Stomach smooth muscle (tissue), 2 donors: ENCODE measurements at regions not wholly inside any gene's neighbourhood (a gene's known extent, or its start where the extent isn't known, plus 50 kb on each side); places are given as distances from the start of the nearest gene placed in this dataset.

Source experiments
- H3K27ac ChIP-seq: one replicate; pipeline ENCODE4 v1.7.0; 2013; ENCODE audit warnings: mild to moderate bottlenecking, low read length, inconsistent platforms
- H3K27me3 ChIP-seq, 2 donors: one replicate each; pipeline ENCODE4 v1.7.0; 2013; ENCODE audit warnings: low read length in 2 of 2; ENCODE audit not compliant: insufficient read depth in 2 of 2, control insufficient read depth in 1 of 2
- H3K36me3 ChIP-seq, 2 donors: one replicate each; pipeline ENCODE4 v1.7.0; 2013; ENCODE audit warnings: low read length in 2 of 2; ENCODE audit not compliant: control insufficient read depth in 2 of 2, insufficient read depth in 2 of 2
- H3K4me1 ChIP-seq: one replicate; pipeline ENCODE4 v1.7.0; 2013; ENCODE audit warnings: low read length; ENCODE audit not compliant: control insufficient read depth, insufficient read depth
- H3K4me3 ChIP-seq, 2 donors: one replicate each; pipeline ENCODE4 v1.7.0; 2013; ENCODE audit warnings: low read length in 2 of 2
- H3K9ac ChIP-seq, 2 donors: one replicate each; pipeline ENCODE4 v1.7.0; 2013; ENCODE audit warnings: low read length in 2 of 2, mild to moderate bottlenecking in 1 of 2
- H3K9me3 ChIP-seq, 2 donors: one replicate each; pipeline ENCODE4 v1.7.0; 2013; ENCODE audit warnings: low read length in 2 of 2; ENCODE audit not compliant: control insufficient read depth in 2 of 2
- donor health status: healthy.
- donor health status: Pancreatic carcinoma.

GRCh38 chr2:160651416-160652200 is 158.0 kb upstream of the RBMS1 start:
- Histone ChIP-seq H3K4me1 (peaks cover 4% of the 10 kb centered on the region), H3K9ac (no peak overlapping the region), H3K27ac (no peak overlapping the region), H3K27me3 (no peaks in the 10 kb centered on the region), H3K9me3 (no peaks in the 10 kb centered on the region), H3K4me3 (no peak overlapping the region), H3K36me3 (no peaks in the 10 kb centered on the region)

- Histone ChIP-seq H3K9ac (no peak overlapping the region), H3K9me3 (no peaks in the 10 kb centered on the region), H3K27ac (no peak overlapping the region), H3K27me3 (no peaks in the 10 kb centered on the region), H3K36me3 (no peaks in the 10 kb centered on the region), H3K4me1 (peaks cover 4% of the 10 kb centered on the region), H3K4me3 (no peak overlapping the region)
These were observed 158.6 kb upstream of the RBMS1 start for GRCh38 chr2:160652236-160652635.

- no peak overlapping the region for H3K27ac ChIP-seq
- H3K4me1 ChIP-seq = no peaks in the 10 kb centered on the region
- no peak overlapping the region for H3K9ac ChIP-seq
- H3K9me3 ChIP-seq = no peaks in the 10 kb centered on the region
- H3K4me3 ChIP-seq = no peak overlapping the region
- H3K27me3 ChIP-seq = no peaks in the 10 kb centered on the region
- H3K36me3 ChIP-seq = no peaks in the 10 kb centered on the region
These were observed 163.6 kb upstream of the RBMS1 start for GRCh38 chr2:160657196-160657595.

GRCh38 chr2:160658851-160659250 is 165.2 kb upstream of the RBMS1 start:
- no peaks in the 10 kb centered on the region for H3K9me3 ChIP-seq

GRCh38 chr2:160660741-160661140 is 167.1 kb upstream of the RBMS1 start:
- Histone ChIP-seq H3K4me3 (no peak overlapping the region), H3K9ac (no peak overlapping the region), H3K27me3 (no peaks in the 10 kb centered on the region), H3K9me3 (no peaks in the 10 kb centered on the region), H3K27ac (no peak overlapping the region), H3K4me1 (no peaks in the 10 kb centered on the region), H3K36me3 (no peaks in the 10 kb centered on the region)

More at GRCh38 chr2:160658851-160659250, 165.2 kb upstream of the RBMS1 start:
- Histone ChIP-seq H3K27ac (no peak overlapping the region), H3K4me3 (no peak overlapping the region), H3K4me1 (no peaks in the 10 kb centered on the region), H3K9ac (no peak overlapping the region), H3K36me3 (no peaks in the 10 kb centered on the region), H3K27me3 (no peaks in the 10 kb centered on the region)

GRCh38 chr2:160664603-160665140 is 171.1 kb upstream of the RBMS1 start:
- Histone ChIP-seq H3K4me3 (no peak overlapping the region), H3K4me1 (no peaks in the 10 kb centered on the region), H3K9me3 (no peaks in the 10 kb centered on the region), H3K9ac (no peak overlapping the region), H3K36me3 (no peaks in the 10 kb centered on the region), H3K27me3 (no peaks in the 10 kb centered on the region), H3K27ac (no peak overlapping the region)

GRCh38 chr2:160666154-160667060 is 172.8 kb upstream of the RBMS1 start:
- H3K9ac ChIP-seq = peak overlapping the region in 1 of 2 donors; percentile 1
- H3K27ac ChIP-seq = peak overlapping the region; percentile 32
- H3K4me3 ChIP-seq = peak overlapping the region; percentile 1 to 20

GRCh38 chr2:160667811-160668210 is 174.2 kb upstream of the RBMS1 start:
- H3K9me3 ChIP-seq = no peaks in the 10 kb centered on the region
- H3K4me1 ChIP-seq = no peaks in the 10 kb centered on the region
- no peak overlapping the region for H3K4me3 ChIP-seq
- H3K9ac ChIP-seq = no peak overlapping the region
- no peaks in the 10 kb centered on the region for H3K27me3 ChIP-seq
- no peaks in the 10 kb centered on the region for H3K36me3 ChIP-seq
- no peak overlapping the region for H3K27ac ChIP-seq

More at GRCh38 chr2:160666154-160667060, 172.8 kb upstream of the RBMS1 start:
- Histone ChIP-seq H3K36me3 (no peaks in the 10 kb centered on the region), H3K27me3 (no peaks in the 10 kb centered on the region), H3K4me1 (no peaks in the 10 kb centered on the region), H3K9me3 (no peaks in the 10 kb centered on the region)

- H3K27me3 ChIP-seq = no peaks in the 10 kb centered on the region
- no peak overlapping the region for H3K27ac ChIP-seq
- H3K4me3 ChIP-seq = no peak overlapping the region
- H3K36me3 ChIP-seq = no peaks in the 10 kb centered on the region
- no peak overlapping the region for H3K9ac ChIP-seq
- no peaks in the 10 kb centered on the region for H3K4me1 ChIP-seq
- H3K9me3 ChIP-seq = peaks cover 0 to 6% of the 10 kb centered on the region in 2 donors
These were observed 177.0 kb upstream of the RBMS1 start for GRCh38 chr2:160670618-160671017.

- H3K9ac ChIP-seq = no peak overlapping the region
- H3K27ac ChIP-seq = no peak overlapping the region
- no peaks in the 10 kb centered on the region for H3K27me3 ChIP-seq
- peaks cover 0 to 6% of the 10 kb centered on the region in 2 donors for H3K9me3 ChIP-seq
- no peaks in the 10 kb centered on the region for H3K4me1 ChIP-seq
- H3K4me3 ChIP-seq = no peak overlapping the region
- no peaks in the 10 kb centered on the region for H3K36me3 ChIP-seq
These were observed 178.6 kb upstream of the RBMS1 start for GRCh38 chr2:160672211-160672610.
